CD4-positive, alpha-beta T cell treated with Interferon gamma for 1 hour (primary cell): ENCODE measurements at regions not wholly inside any gene's neighbourhood (a gene's known extent, or its start where the extent isn't known, plus 50 kb on each side); places are given as distances from the start of the nearest gene placed in this dataset.
"Not testable (repeated sequence)": the region's sequence is repeated elsewhere in the genome, so short reads cannot be mapped to it uniquely, and the experiment has no call there.

ENCODE experiments used
- DNase-seq: peaks from one replicate; pipeline ENCODE4 v3.0.0-alpha.2; 2020

- no peak for DNase-seq
These were observed 60.3 kb downstream of the EOMES start for GRCh38 chr3:27661797-27662196.

DNA sequence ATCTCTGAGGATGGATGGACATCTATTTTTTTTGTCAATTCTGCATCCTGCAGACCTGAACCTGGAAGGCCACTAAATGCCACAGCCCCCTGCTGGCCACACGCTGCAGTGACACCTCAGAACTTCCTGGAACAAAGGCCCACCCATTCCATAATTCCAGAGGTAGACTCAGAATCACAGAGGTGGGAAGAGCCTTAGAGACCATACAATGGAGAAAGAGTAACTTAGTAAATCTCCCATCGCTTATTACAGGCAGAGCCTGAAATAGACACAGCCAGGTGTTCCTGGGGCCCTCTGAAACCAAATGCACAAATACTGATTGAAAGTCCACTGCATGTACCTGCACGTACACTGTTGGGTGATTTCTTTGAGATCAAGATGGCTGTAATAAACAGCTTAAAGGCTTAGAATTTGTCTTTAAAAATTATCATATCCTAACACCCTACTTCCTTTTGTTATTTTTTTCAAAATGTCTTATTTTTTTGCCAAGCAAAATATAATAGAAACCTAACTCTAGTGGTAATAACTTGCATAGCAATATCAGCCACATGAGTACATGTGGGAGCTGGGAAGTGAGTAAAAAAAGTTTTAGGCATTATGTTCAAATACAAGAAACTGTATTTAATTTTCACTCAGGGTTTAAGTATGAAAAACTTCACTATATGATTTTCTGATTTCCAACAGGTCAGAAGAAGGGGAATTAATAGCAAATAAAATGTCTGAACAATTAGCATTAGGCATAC, 62.7 kb downstream of the EOMES start:
- peak; percentile 17 for DNase-seq

GRCh38 chr3:27658741-27659140, 63.4 kb downstream of the EOMES start:
- DNase-seq = no peak

- DNase-seq = no peak
These were observed 64.3 kb downstream of the EOMES start for GRCh38 chr3:27657871-27658270.

DNA sequence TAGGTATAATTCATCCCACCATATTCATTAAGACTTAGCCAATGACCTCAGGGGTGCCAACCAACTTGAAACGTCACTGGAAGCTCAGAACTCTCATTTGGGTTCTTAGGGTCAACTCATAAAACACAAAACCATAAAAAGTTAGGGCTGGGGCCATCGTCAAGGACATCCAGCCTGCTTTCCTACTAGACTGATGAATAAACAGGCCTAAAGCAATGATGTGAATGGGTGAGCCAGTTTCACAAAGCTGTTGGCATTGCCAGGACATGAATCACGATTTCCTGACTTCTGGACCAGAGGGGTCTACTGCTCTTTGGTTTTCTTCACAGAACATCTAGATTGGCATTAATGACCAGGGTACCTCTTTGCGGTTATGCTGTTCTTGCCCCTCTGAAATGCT, 64.7 kb downstream of the EOMES start:
- DNase-seq = no peak

DNA sequence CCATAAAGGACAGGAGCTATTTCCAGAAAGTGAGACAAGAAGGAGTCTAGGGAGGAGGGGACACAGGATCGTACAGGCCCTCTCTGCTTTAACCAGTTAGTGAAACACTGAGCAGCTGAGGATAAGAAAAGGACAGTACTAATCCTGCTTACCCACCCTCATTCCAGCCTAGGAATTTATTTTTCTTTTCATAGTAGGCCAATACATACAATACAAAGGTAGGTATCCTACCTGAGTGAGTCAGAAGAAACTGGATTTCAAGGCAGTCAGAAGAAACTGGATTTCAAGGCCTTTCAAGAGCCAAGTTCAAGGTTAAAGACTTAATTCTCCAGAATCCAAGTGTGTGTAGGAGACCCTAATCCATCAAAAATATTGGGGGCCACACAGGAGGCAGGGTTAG, 65.3 kb downstream of the EOMES start:
- DNase-seq = no peak

- DNase-seq = no peak
These were observed 66.6 kb downstream of the EOMES start for GRCh38 chr3:27655547-27655946.

- DNase-seq = no peak
These were observed 68.1 kb downstream of the EOMES start for GRCh38 chr3:27653803-27654558.

DNA sequence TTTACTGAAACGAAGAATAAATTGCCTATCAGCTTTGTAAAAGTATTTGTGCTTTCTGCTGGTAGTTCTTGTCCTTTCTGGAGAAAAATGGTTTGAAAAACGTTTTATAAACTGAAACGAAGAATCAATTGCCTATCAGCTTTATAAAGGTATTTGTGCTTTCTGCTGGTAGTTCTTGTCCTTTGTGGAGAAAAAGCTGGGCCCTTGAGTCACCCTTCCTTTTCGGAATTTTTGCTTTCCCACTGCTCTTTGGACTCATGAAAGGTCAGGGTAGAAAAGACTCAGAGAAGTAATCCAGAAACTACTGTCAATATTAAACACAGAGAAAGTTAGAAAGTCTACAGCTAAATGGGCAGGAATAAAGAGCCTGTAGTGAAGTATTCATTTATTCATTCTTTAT, 72.8 kb downstream of the EOMES start:
- no peak for DNase-seq

DNA sequence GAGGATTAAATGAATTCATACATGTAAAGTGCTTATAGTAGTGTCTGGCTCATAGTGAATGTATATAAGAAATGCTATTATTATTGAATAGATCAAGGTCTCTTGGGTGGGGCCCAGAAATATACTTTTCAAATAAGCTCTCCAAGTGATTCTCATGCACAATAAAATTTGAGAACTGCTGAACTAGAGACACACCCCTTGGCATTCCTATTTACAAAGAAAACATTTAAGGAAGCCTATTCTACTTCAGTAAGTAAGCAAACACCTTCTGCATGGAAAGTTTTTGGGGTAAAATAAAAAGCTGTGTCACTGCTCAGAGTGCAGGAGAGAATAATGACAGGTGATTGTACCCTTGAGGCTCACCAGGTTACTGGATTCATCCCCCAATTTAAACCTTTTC, 75.2 kb downstream of the EOMES start:
- DNase-seq = no peak

GRCh38 chr3:27644941-27645340, 77.2 kb downstream of the EOMES start:
- no peak for DNase-seq

GRCh38 chr3:27643355-27643754, 78.8 kb downstream of the EOMES start:
- DNase-seq = no peak

GRCh38 chr3:27642796-27643195, 79.3 kb downstream of the EOMES start:
- DNase-seq = no peak

GRCh38 chr3:27641888-27642601, 80.1 kb downstream of the EOMES start:
- DNase-seq = no peak

DNA sequence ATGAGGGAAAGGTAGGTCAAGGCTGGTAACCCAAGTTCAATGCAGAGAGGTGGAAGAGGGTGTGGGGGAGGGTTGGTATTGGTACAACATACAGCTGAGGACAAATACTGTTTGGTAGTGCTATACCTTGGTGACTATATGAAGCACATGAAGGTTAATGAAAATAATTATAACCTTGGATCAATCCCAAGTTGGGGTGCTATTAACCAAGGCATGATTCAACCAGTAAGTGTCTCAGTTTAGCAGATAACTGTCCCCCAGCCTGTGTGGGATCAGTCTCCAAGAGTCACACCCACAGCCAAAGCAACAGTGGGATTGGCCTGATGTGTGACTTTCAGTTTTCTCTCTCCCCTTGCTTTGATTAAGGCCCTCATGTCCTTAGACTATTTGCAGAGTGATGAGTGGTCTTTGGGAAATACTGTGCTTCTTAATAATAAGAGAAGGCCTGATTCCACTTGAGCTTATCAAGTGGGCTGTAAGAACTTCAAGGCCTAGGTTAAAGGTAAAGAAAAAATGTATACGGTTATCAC, 80.8 kb downstream of the EOMES start:
- no peak for DNase-seq

DNA sequence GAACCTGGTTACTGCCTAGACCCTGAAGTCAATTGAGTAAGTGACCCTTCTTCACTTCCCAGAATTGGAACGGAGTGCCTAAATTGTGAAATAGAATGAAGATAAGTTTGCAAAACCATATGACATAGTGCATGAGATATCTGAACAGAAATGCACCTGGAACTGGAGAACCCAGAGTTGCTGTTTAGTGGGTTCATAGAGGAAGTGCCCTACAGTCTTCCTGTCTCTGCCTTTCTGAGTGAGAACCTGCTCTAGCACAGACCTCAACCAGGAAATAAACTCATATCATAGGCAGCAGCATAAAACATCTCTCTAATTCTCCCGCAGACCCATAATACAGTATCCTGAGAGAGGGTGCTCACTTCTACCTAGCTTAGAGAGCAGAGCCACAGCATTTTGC, 82.9 kb downstream of the EOMES start:
- no peak for DNase-seq

GRCh38 chr3:27638594-27638993, 83.5 kb downstream of the EOMES start:
- DNase-seq = no peak

DNA sequence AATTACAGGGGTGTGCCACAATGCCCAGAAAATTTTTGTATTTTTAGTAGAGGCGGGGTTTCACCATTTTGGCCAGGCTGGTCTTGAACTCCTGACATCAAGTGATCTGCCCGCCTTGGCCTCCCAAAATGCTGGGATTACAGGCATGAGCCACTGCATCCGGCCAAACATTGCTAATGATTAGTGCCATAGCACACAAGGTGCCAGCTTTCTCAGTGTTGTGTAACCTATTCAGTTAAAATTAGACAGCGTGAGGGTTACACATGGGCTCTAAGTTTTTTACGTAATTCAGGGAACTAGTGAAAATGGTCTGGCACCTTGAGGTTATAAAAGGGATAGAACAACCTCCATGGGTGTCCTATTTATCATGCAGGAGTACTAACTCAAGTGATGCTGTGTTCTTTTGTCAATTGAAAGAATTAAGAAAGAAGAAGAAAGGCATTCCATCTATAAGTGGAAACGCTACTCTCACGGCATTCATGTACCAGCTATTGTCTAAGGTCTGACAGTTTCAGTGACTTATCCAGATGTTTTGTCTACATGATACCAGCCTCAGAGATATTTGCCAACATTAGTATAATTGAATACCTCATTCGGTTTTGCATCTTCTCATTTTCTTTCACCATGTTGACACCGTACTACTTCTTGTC, 84.7 kb downstream of the EOMES start:
- DNase-seq = no peak

- not testable (repeated sequence) for DNase-seq
These were observed 87.1 kb downstream of the EOMES start for GRCh38 chr3:27635006-27635405.

GRCh38 chr3:27633224-27633545, 88.9 kb downstream of the EOMES start:
- DNase-seq = peak; percentile 5

DNA sequence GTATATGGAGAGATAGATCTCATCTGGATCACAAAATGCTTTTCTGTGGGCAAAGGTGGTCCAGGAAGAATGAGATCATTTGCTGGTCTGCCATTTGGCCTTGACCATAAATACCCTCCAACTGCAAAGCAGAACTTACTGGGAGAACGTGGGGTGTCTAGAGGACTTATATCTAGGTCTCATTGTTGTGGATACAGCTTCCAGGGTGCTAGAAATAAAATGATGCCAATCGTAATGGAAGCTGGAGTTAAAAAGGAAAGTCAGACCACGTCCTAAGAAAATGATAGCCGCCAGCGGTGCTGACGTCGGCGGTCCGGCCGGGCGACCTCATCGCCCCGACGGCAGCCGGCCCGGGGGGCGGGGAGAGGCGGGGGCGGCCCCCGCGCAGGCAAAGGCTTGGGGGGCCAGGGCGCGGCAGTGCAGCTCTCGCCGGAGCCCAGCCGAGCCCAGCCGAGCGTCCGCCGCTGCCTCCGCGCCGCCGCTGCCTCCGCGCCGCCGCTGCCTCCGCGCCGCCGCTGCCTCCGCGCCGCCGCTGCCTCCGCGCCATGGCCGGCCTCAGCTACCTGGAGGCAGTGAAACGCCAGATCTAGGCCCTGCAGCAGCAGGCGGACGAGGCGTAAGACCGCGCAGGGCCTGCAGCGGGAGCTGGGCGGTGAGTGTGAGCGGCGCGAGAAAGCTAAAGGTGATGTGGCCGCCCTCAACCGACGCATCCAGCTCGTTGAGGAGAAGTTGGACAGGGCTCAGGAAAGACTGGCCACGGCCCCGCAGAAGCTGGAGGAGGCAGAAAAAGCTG, 89.5 kb downstream of the EOMES start:
- peak; percentile 36 for DNase-seq

GRCh38 chr3:27630885-27631284, 91.2 kb downstream of the EOMES start:
- no peak for DNase-seq
